ENCODE measurements at regions not wholly inside any gene's neighbourhood (a gene's known extent, or its start where the extent isn't known, plus 50 kb on each side); places are given as distances from the start of the nearest gene placed in this dataset.

GRCh38 chr11:134014511-134014910 lies 54.4 kb upstream of the JAM3 start:
- peak in 1 of 3 experiments; percentile 27 for TF ChIP-seq CTCF (IDR thresholded peaks at IDR 0.05)
- no peak for TF ChIP-seq POLR2A (IDR thresholded peaks at IDR 0.05)
